HG03571 (cell line): ENCODE measurements at regions not wholly inside any gene's neighbourhood (a gene's known extent, or its start where the extent isn't known, plus 50 kb on each side); places are given as distances from the start of the nearest gene placed in this dataset.

ENCODE experiments used
- ATAC-seq: cut with Tn5 transposase; IDR thresholded peaks from one replicate; pipeline ENCODE4 v1.9.1; 2021; ENCODE audit not compliant: unreplicated experiment

DNA sequence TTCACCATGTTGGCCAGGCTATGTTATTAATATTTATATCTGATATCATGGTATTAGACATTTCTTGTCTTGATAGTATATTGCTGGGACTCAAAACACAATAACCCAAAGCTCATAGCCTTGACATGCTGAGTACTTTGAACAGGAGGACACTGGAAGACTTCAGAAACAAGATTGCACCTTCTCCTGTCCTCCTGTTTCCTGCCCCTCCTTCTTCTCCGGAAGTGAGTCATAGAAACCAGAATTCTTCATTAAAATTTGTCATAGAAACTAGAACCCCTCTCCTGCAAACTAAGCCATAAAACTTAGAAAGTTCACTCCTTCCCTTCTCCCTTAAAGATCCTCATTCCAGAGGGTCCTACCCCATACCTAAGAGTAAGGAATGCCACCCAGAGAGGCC, 400.2 kb downstream of the SLITRK5 start:
- no peak for ATAC-seq

DNA sequence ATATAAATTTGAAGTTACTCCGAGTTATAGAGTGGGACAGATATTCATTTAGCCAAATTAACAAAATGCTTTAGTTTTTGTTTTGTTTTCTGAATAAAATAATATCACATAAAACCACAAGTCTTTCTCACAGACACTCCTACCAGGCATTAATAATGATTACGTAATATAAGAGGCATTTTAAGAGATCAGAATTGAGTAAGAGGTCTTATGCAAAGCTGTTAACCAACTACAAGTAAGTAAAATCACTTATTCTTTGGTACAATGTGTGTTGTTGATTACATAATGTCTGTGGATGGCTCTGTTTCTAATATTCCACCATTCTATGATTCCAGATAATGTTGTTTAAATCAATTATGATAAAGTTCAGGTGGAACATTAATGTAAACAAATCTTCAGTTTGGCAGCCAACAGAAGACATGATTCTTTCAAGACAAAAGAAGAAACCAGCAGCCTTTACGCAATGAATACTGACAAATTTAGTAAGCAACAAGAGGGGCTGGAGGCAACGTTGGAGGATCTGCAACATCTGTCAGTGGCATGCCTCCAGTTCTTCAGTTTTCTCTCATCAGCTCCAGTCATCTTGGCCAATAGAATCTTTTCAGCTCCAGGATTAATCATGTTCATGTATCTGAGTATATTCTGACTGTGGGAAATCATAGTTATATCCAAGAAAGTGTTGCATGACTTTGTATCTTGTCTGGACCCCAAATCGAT, 403.8 kb downstream of the SLITRK5 start:
- ATAC-seq, result no peak

DNA sequence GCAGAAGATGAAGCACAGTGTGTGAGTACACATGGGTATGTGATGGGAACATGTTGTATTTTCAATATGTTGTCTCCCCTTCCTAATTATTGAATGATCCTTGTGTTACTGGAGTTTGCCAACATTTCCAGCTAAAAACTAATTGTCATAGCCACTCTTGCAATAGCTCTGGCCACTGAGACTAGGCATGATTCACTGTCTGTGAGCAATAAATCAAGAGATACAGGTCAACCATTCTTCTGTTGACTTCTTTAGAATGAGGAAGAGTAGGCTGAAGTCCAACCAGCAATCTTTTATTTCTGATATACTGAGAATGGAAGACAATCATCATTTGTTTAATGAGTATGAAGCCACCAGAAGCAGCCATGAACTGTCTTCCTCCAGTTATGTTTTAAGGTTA, 413.9 kb downstream of the SLITRK5 start:
- no peak for ATAC-seq

DNA sequence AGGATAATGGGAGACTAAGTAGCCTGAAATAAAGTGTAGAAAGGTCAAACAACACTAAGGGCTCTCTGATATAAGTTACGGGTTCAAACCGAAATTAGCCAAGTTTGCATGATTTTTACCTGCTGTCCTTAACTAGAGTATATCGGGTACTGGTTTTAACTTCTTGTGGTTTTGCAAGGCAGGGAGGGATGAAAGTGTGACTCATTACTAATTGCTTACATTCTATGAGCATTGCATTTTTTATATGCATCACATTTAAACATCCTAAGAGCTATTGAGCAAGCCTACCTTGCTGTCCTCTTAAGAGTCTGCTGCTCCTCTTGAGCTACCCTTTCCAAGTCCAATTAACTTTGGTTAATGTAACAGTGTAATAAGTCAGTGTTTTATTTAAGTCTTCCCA, 415.4 kb downstream of the SLITRK5 start:
- no peak for ATAC-seq

DNA sequence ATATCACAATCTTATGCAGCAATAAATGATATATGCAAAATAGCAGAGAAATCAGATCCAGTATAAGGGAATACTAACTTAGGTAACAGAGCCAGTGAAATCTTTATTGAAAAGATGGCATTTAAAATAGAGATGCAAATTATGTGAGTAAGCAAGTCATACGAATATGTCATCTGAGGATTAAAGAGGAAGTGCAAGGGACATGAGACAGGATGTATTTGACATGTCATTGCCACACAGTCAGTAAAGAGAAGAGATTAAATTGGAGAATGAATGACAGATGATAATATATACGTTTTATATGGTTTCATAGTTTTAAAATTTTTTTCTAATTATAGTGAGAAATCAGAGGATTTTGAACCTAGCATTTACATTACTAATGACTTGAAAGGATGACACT, 426.4 kb downstream of the SLITRK5 start:
- ATAC-seq, result no peak

DNA sequence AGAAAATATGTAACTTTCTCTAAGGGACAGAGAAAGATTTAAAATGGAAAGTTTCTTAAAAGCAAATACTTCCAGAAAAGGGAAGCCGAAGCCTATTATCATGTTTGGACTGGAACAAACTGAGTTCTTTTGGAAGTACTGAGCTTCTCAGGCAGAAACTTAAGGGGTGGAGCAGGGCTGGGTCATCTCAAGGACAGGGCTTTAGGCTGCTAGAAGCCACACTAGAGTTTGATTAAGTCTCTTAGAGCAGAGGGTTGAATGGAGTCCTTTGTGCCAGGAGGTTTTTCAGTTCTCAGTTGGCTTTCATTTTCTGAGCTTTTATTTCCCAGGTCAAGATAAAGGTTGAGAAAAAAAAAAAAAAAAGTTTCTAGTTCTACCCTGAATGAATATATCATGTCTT, 432.7 kb downstream of the SLITRK5 start:
- no peak for ATAC-seq

DNA sequence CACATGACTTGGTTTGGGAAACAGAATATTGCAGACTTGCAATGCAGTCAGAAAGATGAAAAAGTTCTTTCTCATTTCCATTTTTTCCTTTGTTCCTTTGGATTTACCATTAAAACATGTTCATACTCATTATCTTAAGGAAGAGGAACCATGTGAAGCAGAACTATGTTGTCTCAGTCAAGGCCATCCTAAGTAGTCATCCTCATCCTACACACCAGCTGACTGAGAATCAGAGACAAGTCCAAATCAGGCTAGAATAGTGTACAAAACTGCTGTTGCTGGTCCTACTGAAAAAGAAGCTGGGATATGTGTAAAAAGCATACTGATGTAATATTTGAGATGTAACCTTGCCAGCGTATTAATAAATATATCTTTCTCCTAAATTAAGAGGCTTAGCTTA, 433.4 kb downstream of the SLITRK5 start:
- ATAC-seq, result no peak

DNA sequence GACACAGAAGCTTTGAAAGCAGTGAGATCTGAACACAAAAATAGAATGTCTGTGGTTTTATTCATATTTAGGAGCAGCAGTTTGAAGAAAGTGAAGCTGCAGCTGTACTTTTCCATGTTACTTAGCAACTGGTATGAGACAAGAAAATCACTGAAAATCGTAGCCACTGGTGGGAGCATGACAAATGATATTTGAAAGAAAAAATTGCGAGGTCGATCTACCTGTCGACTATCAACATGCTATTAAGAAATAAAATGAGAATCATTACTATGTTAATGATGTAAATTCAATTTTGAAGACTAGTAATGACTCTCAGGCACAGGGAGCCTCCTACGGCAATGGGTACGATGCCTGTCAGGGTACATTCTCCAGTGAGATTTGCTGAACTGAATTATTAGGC, 436.4 kb downstream of the SLITRK5 start:
- no peak for ATAC-seq

DNA sequence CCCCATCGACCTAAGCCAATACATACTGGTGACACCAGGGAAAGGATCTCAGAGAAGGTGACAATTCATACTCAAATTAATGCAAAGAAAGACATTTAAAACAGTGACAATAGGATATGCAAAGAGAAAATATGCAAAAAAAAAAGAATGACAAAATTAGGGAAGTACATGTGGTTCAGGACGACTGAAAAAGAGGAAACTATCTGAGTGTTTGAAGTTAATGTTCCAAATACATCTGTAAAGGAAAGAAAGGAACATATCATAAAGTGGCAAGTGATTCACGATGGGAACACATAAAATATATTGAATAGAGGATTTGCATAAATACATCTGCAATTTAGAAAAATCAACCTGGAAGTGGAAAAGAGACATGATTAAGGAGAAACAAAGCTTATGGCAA, 441.4 kb downstream of the SLITRK5 start:
- no peak for ATAC-seq

DNA sequence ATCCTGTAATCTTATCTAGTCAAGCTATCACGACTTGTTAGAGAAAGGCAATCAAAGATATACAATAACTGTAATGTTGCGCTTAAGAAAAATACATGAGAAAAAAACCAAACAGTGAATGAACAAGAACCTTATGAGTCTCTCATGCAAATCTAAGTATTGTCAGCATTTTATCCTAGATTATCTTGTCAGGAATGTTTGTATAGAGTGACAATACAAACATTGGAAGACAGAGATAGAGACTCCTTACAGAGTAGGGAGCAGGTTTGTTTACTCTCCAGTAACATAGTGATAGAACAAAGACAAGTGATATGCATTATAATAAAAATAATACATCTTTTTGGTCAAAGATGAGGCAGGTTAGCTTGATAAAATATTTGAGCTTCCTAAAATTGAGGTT, 444.8 kb downstream of the SLITRK5 start:
- ATAC-seq, result no peak

DNA sequence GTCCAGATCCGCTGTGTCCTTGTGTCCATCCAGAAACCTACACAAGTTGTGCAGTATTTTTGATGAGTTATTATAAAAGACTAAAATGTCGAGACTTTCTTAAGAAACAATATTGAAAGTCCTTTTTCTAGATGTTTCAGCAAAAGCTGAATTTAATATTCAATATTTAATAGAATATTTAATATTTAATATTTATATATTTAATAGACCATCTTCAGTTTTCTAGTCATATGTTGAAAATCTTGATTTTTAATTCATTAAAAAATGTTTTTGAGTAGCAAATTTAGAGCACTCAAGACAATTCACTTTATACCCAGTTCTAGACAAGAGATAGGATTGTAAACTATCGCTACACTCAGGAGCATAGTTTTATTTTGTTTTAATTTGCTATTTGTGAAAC, 447.8 kb downstream of the SLITRK5 start:
- no peak for ATAC-seq

DNA sequence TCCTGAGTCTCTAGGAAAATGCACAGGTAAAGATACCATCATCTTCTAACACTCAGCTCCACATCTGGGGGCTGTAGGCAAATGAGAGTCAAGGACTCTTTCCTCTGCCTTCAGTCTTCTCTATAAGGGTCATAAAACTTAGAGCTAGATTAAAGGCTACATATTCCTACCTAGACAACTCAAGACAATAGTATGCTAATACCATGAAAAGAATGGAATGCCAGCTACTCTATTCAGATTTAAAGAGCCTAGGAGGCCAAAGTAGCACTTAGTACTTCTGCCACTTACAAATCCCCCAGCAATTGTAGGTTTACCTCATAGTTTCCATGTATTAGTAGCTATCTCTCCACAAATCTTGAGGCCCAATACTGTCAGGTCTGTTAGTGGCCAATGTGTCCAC, 453.0 kb downstream of the SLITRK5 start:
- ATAC-seq, result no peak

DNA sequence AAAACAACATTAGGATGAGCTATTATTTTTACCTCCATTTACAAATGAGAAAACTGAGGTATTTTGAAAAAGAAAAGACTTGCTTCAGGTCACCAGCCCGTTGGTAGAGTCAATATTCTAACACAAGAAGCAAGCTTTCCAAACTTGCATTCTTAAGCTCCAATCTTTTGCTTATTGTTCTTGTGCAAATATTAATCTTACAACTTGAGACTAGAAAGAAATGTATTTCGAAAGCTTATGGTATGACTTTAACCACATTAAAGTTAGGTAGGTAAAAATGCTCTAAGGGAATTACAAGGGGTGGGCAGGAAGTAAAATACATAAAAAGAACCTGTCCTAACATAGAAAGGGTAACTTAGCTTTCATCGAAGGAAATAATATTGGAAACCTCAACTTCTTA, 453.9 kb downstream of the SLITRK5 start:
- ATAC-seq, result no peak

DNA sequence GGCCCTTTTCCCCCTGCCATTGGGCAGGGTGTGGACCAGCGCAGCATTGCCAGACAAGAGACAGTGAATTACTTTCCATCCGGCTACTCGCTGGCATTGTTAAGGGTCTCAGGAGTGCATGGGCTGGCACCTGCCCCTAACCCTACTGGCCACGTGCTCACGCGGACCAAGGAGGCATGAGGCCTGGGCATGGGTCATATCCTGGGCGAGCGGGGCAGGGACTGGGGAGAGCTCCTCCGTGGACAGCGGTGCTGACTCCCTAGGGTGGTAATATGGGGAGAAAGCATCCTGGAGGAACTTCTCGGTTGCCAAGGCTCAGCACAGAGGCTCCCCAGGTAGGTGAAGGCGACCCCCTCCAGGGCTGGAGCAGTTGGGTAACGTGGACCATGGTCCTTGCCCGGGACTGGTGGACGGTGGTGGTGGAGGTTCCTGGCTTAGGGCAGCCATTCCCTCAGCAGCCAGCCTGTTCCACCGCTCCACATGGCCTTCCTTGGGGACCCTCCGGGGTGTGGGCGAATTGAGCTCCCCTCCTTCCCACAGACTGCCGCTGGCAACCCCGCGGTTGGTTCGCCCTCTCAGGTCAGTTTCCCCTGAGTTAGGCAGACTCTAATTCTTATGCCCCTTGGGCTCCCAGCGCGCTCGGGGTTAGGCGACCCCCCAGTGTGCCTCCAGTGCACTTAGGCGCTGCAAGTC, 465.1 kb downstream of the SLITRK5 start:
- ATAC-seq, result no peak

DNA sequence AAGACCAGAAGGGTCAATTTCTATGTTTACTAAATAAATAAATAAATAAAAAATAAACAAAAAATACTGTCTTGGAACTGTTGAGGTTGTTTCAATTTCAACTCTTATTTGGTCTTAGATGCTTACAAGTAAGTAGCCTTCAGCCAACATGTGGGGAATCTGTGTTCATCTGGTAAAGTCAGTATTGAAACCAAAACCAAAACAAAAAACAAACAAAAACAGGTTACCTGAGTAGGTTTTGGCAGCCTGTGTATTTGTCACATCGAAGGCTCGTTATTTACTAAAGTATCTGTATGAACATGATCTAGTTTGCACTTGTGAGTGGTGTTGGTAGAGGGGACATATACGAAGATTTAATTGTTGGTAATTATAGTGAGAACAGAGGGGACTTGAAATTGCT, 471.5 kb downstream of the SLITRK5 start:
- no peak for ATAC-seq

DNA sequence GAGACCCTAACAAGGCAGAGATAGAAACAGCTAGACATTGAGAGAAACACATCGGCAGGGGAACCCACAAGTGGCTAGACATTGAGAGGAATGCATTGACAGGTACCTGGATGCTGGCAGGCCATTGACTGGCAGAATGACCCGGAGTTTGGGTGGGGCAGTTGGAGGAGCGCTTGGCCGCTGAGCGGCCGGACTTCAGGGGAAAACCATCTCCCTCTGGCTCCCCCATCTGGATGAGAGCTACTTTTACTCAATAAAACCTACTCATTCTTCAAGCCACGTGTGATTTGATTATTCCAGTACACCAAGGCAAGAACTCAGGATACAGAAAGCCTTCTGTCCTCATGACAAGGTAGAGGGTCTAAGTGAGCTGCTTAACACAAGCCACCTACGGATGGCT, 473.4 kb downstream of the SLITRK5 start:
- ATAC-seq, result no peak

DNA sequence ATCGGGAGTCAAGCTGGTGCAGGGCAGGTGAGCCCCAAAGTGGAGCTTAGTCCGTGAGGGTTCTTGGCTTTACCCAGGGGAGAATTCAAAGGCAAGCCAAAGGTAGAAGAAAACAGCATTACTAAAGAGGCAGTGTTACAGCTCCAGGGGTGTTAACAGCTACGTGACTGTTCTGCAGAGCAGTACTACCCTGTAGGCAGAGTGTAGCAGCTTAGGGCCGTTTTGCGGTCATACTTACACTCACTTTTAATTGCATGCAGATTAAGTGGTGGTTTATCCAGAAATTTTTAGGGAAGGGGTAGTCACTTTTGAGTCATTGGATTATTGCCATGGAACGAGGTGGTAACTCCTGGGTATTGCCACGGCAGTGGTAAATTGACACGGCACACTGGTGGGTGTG, 482.2 kb downstream of the SLITRK5 start:
- ATAC-seq, result no peak

DNA sequence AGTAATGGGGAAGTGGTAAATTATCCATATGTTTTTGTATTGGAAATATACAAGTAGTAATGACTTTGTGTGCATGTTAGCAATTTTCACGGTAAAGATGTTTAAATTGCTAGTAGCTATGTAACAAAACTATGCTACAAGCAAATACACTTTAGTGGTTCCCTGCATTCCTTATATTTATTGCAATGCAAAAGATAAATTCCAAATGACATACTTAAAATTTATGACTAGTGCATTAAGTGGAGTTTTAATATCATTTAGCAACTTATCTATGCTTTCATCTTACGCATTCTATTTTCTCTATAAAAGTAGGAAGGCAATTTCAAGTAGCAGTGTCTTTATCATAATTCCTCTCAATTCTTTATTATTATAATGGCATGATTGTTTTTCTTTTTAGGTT, 482.8 kb downstream of the SLITRK5 start:
- ATAC-seq, result no peak

DNA sequence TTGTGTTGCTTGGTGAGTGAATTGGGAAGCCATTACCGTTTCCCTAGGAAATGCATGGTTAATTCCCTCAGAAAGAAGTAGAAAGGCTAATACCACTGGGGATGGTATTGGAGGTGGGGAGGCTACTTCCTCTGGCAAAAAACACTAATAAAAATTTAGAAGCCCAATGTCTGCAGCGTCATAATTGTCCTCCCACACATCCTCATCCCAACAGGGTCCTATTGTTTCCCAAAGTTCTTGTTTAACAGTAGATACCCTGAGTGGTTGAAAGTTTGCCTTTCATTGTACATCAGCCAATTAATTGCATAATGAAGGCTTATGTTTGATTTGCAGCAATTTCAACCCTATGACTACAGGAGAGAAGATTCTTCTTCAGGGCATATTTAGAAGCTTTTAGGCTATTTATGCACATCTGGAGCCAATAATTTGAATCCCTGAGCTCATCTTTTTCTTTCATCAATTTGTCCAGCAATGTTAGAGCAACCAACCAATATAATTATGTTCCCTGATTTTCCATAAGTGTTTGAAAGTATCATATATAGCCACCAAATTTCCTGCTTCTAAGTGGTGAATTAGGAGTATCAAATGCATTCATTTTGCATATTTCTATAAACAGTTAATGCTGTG, 491.0 kb downstream of the SLITRK5 start:
- no peak for ATAC-seq

DNA sequence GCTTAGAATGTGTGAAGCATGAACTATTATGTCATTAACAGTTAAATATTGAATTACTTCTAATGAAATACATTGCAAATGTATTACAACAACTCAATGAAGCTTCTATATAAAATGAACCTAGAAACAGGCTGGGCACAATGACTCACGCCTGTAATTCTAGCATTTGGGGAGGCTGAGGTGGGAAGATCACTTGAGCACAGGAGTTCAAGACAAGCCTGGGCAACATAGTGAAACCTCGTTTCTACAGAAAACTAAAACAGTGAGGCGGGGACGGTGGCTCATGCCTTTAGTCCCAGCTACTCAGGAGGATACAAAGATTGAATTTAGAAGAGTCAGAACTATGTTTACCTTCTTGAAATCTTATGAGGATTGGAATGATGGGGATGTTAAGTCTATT, 505.1 kb downstream of the SLITRK5 start:
- ATAC-seq, result no peak

DNA sequence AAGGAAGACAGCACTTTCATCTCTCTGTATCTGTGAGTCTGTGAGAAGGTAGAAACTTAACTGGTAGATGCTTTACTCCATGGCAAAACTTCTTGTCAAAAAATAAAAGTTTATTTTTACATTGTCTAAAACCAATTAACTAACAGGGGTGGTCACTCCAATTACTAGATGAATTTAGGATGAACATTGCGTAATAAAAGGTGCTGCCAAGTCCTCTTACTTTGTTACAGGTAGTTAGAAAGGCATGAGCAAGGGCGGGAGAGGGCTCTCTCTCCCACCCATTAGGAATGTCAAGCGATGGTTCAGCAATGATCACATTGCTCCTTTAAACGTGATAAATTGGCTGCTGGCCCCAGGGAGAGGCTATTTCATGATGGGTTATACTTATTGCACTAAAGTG, 512.3 kb downstream of the SLITRK5 start:
- no peak for ATAC-seq

DNA sequence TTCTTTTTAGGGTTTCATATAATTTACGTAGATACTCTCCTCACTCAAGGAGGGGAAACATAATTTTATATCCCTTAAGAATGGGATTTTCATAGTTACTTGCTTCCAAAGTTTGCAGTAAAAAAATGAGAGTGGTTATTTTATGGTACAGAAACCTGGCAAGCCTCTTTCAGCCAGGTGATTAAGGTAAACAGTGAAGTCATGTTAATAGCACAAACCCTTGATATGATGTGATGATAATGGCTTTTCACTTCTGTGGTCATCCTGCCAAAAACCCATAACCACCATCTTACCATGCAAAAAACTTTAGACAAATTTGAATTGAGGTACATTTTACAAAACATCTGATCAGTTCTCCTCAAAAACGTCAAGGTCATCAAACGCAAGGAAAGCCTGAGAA, 517.8 kb downstream of the SLITRK5 start:
- ATAC-seq, result no peak

DNA sequence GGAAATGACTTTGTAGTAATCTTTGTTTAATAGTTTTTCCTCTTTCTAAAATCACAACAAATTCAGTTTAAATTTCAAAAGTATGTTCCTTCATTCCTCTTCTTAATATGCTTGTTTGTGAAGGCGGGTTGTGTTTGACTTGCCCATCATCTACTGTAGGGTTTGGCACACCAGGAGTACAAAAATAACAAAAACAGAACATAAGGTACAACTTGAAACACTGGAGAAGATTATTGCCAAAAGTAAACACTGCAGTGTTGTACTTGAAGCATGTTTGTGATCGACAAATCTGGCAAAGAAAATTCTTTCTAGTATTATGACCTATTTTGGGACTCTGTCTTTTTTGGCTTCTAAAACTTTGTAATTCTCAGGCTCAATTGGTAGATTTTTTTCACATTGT, 518.6 kb downstream of the SLITRK5 start:
- ATAC-seq, result no peak
